Liver (tissue), 8 donors: ENCODE measurements at regions not wholly inside any gene's neighbourhood (a gene's known extent, or its start where the extent isn't known, plus 50 kb on each side); places are given as distances from the start of the nearest gene placed in this dataset.

Experiments
- DNase-seq: peaks from one replicate; pipeline ENCODE4 v3.0.0-alpha.2; 2017; ENCODE audit warnings: low spot score
- H3K27ac ChIP-seq, 2 donors: one replicate each; pipeline ENCODE4 v1.7.0; 2013; ENCODE audit warnings: inconsistent platforms in 2 of 2, low read length in 2 of 2, control low read depth in 1 of 2, low read depth in 1 of 2, mild to moderate bottlenecking in 1 of 2
- H3K27me3 ChIP-seq, 4 donors: one replicate each; pipeline versions ENCODE4 v1.6.1 to v1.7.0; 2013; ENCODE audit warnings: low read length in 3 of 4, inconsistent platforms in 1 of 4, mild to moderate bottlenecking in 1 of 4, moderate library complexity in 1 of 4; ENCODE audit not compliant: control insufficient read depth in 4 of 4, insufficient read depth in 4 of 4
- H3K36me3 ChIP-seq, 4 donors: one replicate each; pipeline versions ENCODE4 v1.6.1 to v1.7.0; 2013; ENCODE audit warnings: low read length in 3 of 4, mild to moderate bottlenecking in 3 of 4, low read depth in 1 of 4, moderate library complexity in 1 of 4; ENCODE audit not compliant: control insufficient read depth in 4 of 4, insufficient read depth in 3 of 4
- H3K4me1 ChIP-seq, 4 donors: one replicate each; pipeline versions ENCODE4 v1.6.1 to v1.7.0; 2013; ENCODE audit warnings: low read length in 3 of 4, mild to moderate bottlenecking in 3 of 4, moderate library complexity in 1 of 4; ENCODE audit not compliant: control insufficient read depth in 4 of 4, insufficient read depth in 4 of 4
- H3K4me3 ChIP-seq, 3 donors: one replicate each; pipeline versions ENCODE4 v1.6.1 to v1.7.0; 2013; ENCODE audit warnings: low read length in 3 of 3, control low read depth in 1 of 3, low read depth in 1 of 3, mild to moderate bottlenecking in 1 of 3
- H3K9ac ChIP-seq, 2 donors: one replicate each; pipeline ENCODE4 v1.7.0; 2013; ENCODE audit warnings: low read length in 2 of 2, mild to moderate bottlenecking in 2 of 2, moderate library complexity in 2 of 2, control low read depth in 1 of 2, low read depth in 1 of 2
- H3K9me3 ChIP-seq, 4 donors: one replicate each; pipeline versions ENCODE4 v1.6.1 to v1.7.0; 2013; ENCODE audit warnings: low read length in 3 of 4; ENCODE audit not compliant: control insufficient read depth in 4 of 4
- FOXA1 ChIP-seq: IDR thresholded peaks from 2 replicates; pipeline ENCODE4 v1.6.1; 2016; ENCODE audit warnings: antibody characterized with exemption
- FOXA2 ChIP-seq: IDR thresholded peaks from 2 replicates; pipeline ENCODE4 v1.6.1; 2016; ENCODE audit warnings: antibody characterized with exemption
- GABPA ChIP-seq, 2 donors: IDR thresholded peaks in 1 of 2; conservative IDR thresholded peaks in 1 of 2; 2 replicates each; pipeline ENCODE4 v1.6.1; 2016; ENCODE audit warnings: antibody characterized with exemption in 2 of 2, mild to moderate bottlenecking in 1 of 2, moderate library complexity in 1 of 2
- HNF4A ChIP-seq, 2 donors: conservative IDR thresholded peaks; 2 replicates each; pipeline ENCODE4 v1.6.1; 2016; ENCODE audit warnings: antibody characterized with exemption in 2 of 2, mild to moderate bottlenecking in 2 of 2
- HNF4G ChIP-seq: IDR thresholded peaks from 2 replicates; pipeline ENCODE4 v1.6.1; 2016; ENCODE audit warnings: antibody characterized with exemption
- JUND ChIP-seq, 2 donors: IDR thresholded peaks; 2 replicates each; pipeline ENCODE4 v1.6.1; 2016; ENCODE audit warnings: antibody characterized with exemption in 2 of 2
- MAX ChIP-seq: IDR thresholded peaks from 2 replicates; pipeline ENCODE4 v1.6.1; 2016; ENCODE audit warnings: antibody characterized with exemption
- RAD21 ChIP-seq, 2 donors: IDR thresholded peaks; 2 replicates each; pipeline ENCODE4 v1.6.1; 2016; ENCODE audit warnings: antibody characterized with exemption in 2 of 2, mild to moderate bottlenecking in 2 of 2
- REST ChIP-seq: IDR thresholded peaks from 2 replicates; pipeline ENCODE4 v1.6.1; 2016; ENCODE audit warnings: antibody characterized with exemption, mild to moderate bottlenecking
- RXRA ChIP-seq, 2 donors: IDR thresholded peaks; 2 replicates each; pipeline ENCODE4 v1.6.1; 2017 to 2018; ENCODE audit warnings: antibody characterized with exemption in 2 of 2, mild to moderate bottlenecking in 1 of 2
- SP1 ChIP-seq: IDR thresholded peaks from 2 replicates; pipeline ENCODE4 v1.6.1; 2018; ENCODE audit warnings: antibody characterized with exemption, mild to moderate bottlenecking
- TAF1 ChIP-seq: conservative IDR thresholded peaks from 2 replicates; pipeline ENCODE4 v1.6.1; 2016; ENCODE audit warnings: antibody characterized with exemption, mild to moderate bottlenecking
- WGBS: extraction: QIAGEN DNeasy Blood & Tissue Kit; methylation state at CpG from one replicate; pipeline ENCODE4 v1.1.7; 2013; 5-methylcytosine and 5-hydroxymethylcytosine counted together
- TF ChIP-seq, protein P1 (sequence below): fragments of 150-350 bp; IDR thresholded peaks from 2 replicates; pipeline ENCODE4 v1.5.1; 2017; ENCODE audit warnings: improper control_type of control experiment, low read depth, low read length; ENCODE audit not compliant: missing input control
- TF ChIP-seq, protein P2 (sequence below): IDR thresholded peaks from 2 replicates; pipeline ENCODE4 v1.6.1; 2016; ENCODE audit warnings: antibody characterized with exemption
- donor health status: healthy.
- donor health status: healthy.
- donor health status: healthy.
- donor health status: healthy.
- donor health status: healthy.

DNA sequence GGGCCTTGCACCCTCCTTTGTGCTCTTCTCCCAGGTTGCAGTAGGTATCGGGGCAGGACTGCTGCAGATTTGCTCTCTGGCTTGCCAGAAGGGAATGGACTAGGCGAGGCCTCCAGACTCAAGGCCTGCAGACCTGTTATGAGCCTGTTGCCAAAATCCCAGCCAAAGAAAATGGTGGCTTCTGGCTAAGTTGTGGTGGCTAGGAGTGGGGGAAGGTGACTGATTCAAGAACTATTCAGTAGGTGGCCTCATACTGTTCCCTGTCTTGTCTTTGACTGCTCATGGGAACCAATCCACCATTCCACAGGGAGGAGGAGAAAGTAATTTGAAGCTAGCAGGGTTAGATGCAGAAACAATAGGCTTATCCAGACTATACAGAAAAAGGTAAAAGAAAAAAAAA, 380.4 kb upstream of the PROK2 start:
- Histone ChIP-seq H3K4me3 (no peak overlapping the region), H3K27me3 (no peaks in the 10 kb centered on the region), H3K4me1 (peaks cover 4 to 22% (median 12%) of the 10 kb centered on the region in 4 donors), H3K9me3 (no peaks in the 10 kb centered on the region), H3K9ac (no peak overlapping the region), H3K27ac (peak overlapping the region in 1 of 2 donors; percentile 24), H3K36me3 (no peaks in the 10 kb centered on the region)
- TF ChIP-seq, protein P1, sequence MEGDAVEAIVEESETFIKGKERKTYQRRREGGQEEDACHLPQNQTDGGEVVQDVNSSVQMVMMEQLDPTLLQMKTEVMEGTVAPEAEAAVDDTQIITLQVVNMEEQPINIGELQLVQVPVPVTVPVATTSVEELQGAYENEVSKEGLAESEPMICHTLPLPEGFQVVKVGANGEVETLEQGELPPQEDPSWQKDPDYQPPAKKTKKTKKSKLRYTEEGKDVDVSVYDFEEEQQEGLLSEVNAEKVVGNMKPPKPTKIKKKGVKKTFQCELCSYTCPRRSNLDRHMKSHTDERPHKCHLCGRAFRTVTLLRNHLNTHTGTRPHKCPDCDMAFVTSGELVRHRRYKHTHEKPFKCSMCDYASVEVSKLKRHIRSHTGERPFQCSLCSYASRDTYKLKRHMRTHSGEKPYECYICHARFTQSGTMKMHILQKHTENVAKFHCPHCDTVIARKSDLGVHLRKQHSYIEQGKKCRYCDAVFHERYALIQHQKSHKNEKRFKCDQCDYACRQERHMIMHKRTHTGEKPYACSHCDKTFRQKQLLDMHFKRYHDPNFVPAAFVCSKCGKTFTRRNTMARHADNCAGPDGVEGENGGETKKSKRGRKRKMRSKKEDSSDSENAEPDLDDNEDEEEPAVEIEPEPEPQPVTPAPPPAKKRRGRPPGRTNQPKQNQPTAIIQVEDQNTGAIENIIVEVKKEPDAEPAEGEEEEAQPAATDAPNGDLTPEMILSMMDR, result no peak
- TF ChIP-seq FOXA1, result no peak
- no peak for TF ChIP-seq RAD21 (IDR thresholded peaks at IDR 0.05)
- TF ChIP-seq, protein P2, sequence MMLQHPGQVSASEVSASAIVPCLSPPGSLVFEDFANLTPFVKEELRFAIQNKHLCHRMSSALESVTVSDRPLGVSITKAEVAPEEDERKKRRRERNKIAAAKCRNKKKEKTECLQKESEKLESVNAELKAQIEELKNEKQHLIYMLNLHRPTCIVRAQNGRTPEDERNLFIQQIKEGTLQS, result no peak
- TF ChIP-seq RXRA (IDR thresholded peaks at IDR 0.05), result no peak
- DNase-seq, result no peak
- WGBS, result 95% methylated on average over 2 of the region's 2 CpGs

DNA sequence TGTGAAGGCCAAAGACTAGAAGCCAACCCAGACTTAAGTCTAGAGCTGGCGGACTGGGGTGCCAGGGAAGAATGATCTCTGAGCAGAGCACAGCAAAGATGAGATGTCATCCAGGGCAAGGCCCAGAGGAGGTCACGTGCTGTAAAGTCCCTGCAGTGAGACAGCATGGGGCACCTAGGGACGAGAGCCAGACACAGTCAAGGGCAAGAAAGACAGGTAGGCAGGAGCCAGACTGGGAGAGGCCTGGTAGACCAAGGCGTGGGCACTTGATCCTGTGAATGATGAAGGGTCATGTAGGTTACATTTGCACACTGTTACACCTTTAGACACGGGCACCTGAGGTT, 379.7 kb upstream of the PROK2 start:
- H3K27ac ChIP-seq, result no peak overlapping the region
- peaks cover 3 to 22% (median 12%) of the 10 kb centered on the region in 4 donors for H3K4me1 ChIP-seq

GRCh38 chr3:72163809-72164634, 379.1 kb upstream of the PROK2 start:
- 91% methylated on average over 7 of the region's 7 CpGs for WGBS
- DNase-seq, result no peak
- TF ChIP-seq GABPA (IDR thresholded peaks at IDR 0.05 in 1 of 2, conservative IDR thresholded peaks at IDR 0.05 in 1 of 2) (no peak), JUND (IDR thresholded peaks at IDR 0.05) (no peak), FOXA2 (no peak), SP1 (no peak), MAX (no peak), RAD21 (IDR thresholded peaks at IDR 0.05) (no peak), REST (no peak), TAF1 (no peak)
- TF ChIP-seq, protein P1, result no peak

More for the DNA sequence above, 379.7 kb upstream of the PROK2 start:
- H3K36me3 ChIP-seq, result peaks cover 0 to 2% (median 0%) of the 10 kb centered on the region in 4 donors
- TF ChIP-seq HNF4G (no peak), RAD21 (IDR thresholded peaks at IDR 0.05) (no peak), HNF4A (conservative IDR thresholded peaks at IDR 0.05) (no peak), TAF1 (no peak), FOXA1 (no peak), GABPA (IDR thresholded peaks at IDR 0.05 in 1 of 2, conservative IDR thresholded peaks at IDR 0.05 in 1 of 2) (no peak), SP1 (no peak), RXRA (IDR thresholded peaks at IDR 0.05) (no peak)
- TF ChIP-seq, protein P1, result no peak
- WGBS, result 92% methylated on average over 5 of the region's 5 CpGs
- H3K9me3 ChIP-seq, result no peaks in the 10 kb centered on the region
- H3K4me3 ChIP-seq, result no peak overlapping the region
- DNase-seq, result no peak
- H3K9ac ChIP-seq, result no peak overlapping the region
- H3K27me3 ChIP-seq, result no peaks in the 10 kb centered on the region

More at GRCh38 chr3:72163809-72164634, 379.1 kb upstream of the PROK2 start:
- H3K9me3 ChIP-seq, result no peaks in the 10 kb centered on the region
- H3K27me3 ChIP-seq, result no peaks in the 10 kb centered on the region
- H3K9ac ChIP-seq, result no peak overlapping the region
- peaks cover 3 to 22% (median 12%) of the 10 kb centered on the region in 4 donors for H3K4me1 ChIP-seq
- H3K27ac ChIP-seq, result no peak overlapping the region
- H3K36me3 ChIP-seq, result peaks cover 0 to 2% (median 0%) of the 10 kb centered on the region in 4 donors
- no peak overlapping the region for H3K4me3 ChIP-seq
